HEK293 (cell line): ENCODE measurements at regions not wholly inside any gene's neighbourhood (a gene's known extent, or its start where the extent isn't known, plus 50 kb on each side); places are given as distances from the start of the nearest gene placed in this dataset.

Source experiments
- CTCF ChIA-PET: fragments of 350-600 bp; formaldehyde crosslinking; extraction: SDS; loops from one replicate; lab custom pipeline; 2021; ENCODE audit warnings: antibody characterized with exemption; lab: Yijun Ruan, JAX
- POLR2A ChIA-PET: fragments of 300-600 bp; formaldehyde crosslinking; extraction: SDS; loops from one replicate; lab custom pipeline; 2020; ENCODE audit warnings: antibody characterized with exemption, inconsistent platforms; lab: Yijun Ruan, JAX
- H3K27ac ChIP-seq: fragments of 200-500 bp; sonication (Bioruptor generic); 2 replicates; pipeline ENCODE4 v1.5.1; 2014; ENCODE audit warnings: low read depth, low read length, control low read depth, inconsistent platforms; ENCODE audit errors: extremely low read depth
- H3K36me3 ChIP-seq, 2 experiments: fragments of 200-500 bp in 1 of 2; sonication (Bioruptor generic) in 1 of 2; 1 replicate in 1 of 2; 2 replicates in 1 of 2; pipeline ENCODE4 v1.5.1; 2014 to 2017; ENCODE audit warnings: inconsistent platforms in 2 of 2, low read length in 2 of 2; ENCODE audit not compliant: control insufficient read depth in 2 of 2, insufficient read depth in 1 of 2
- H3K4me1 ChIP-seq: fragments of 200-500 bp; sonication (Bioruptor generic); 2 replicates; pipeline ENCODE4 v1.5.1; 2014; ENCODE audit warnings: mild to moderate bottlenecking, low read length, inconsistent platforms; ENCODE audit not compliant: control insufficient read depth, insufficient read depth
- H3K4me3 ChIP-seq: 2 replicates; pipeline ENCODE4 v1.5.1; 2011; ENCODE audit warnings: low read depth, mild to moderate bottlenecking, control low read depth, low read length, moderate library complexity
- H3K9me3 ChIP-seq: fragments of 200-500 bp; sonication (Bioruptor generic); 2 replicates; pipeline ENCODE4 v1.5.1; 2014; ENCODE audit warnings: low read depth, low read length, inconsistent platforms; ENCODE audit not compliant: control insufficient read depth, insufficient read depth
- BCL11B ChIP-seq: fragments of 450-650 bp; formaldehyde crosslinking; IDR thresholded peaks from 2 replicates; pipeline ENCODE4 v1.5.1; 2016; ENCODE audit warnings: low read depth, missing biosample characterization, missing genetic modification characterization
- OSR2 ChIP-seq: fragments of 450-650 bp; formaldehyde crosslinking; IDR thresholded peaks from 2 replicates; pipeline ENCODE4 v1.5.1; 2016; ENCODE audit warnings: missing biosample characterization, missing genetic modification characterization
- OVOL3 ChIP-seq: fragments of 450-650 bp; formaldehyde crosslinking; IDR thresholded peaks from 2 replicates; pipeline ENCODE4 v1.5.1; 2016; ENCODE audit warnings: missing biosample characterization, missing genetic modification characterization
- PRDM1 ChIP-seq: fragments of 450-650 bp; formaldehyde crosslinking; IDR thresholded peaks from 2 replicates; pipeline ENCODE4; 2016; ENCODE audit warnings: missing biosample characterization, missing genetic modification characterization
- PRDM4 ChIP-seq: fragments of 450-650 bp; formaldehyde crosslinking; IDR thresholded peaks from 2 replicates; pipeline ENCODE4 v1.5.1; 2017; ENCODE audit warnings: missing biosample characterization, missing genetic modification characterization
- SALL2 ChIP-seq: fragments of 450-650 bp; formaldehyde crosslinking; IDR thresholded peaks from 2 replicates; pipeline ENCODE4 v1.5.0; 2017; ENCODE audit warnings: missing biosample characterization, mild to moderate bottlenecking, missing genetic modification characterization, borderline replicate concordance
- SP7 ChIP-seq: fragments of 450-650 bp; formaldehyde crosslinking; IDR thresholded peaks from 2 replicates; pipeline ENCODE4 v1.5.1; 2016; ENCODE audit warnings: missing biosample characterization, missing genetic modification characterization
- YY2 ChIP-seq: fragments of 450-650 bp; formaldehyde crosslinking; IDR thresholded peaks from 2 replicates; pipeline ENCODE4 v1.5.1; 2016; ENCODE audit warnings: missing biosample characterization, missing genetic modification characterization
- ZBTB20 ChIP-seq: fragments of 450-650 bp; formaldehyde crosslinking; IDR thresholded peaks from 2 replicates; pipeline ENCODE4 v1.5.1; 2016; ENCODE audit warnings: missing biosample characterization, missing genetic modification characterization
- ZBTB6 ChIP-seq: fragments of 450-650 bp; formaldehyde crosslinking; IDR thresholded peaks from 2 replicates; pipeline ENCODE4 v1.5.1; 2017; ENCODE audit warnings: missing biosample characterization, missing genetic modification characterization
- ZNF202 ChIP-seq: fragments of 450-650 bp; formaldehyde crosslinking; IDR thresholded peaks from 2 replicates; pipeline ENCODE4 v1.5.1; 2016; ENCODE audit warnings: missing biosample characterization, missing genetic modification characterization, borderline replicate concordance
- ZNF239 ChIP-seq: fragments of 450-650 bp; formaldehyde crosslinking; IDR thresholded peaks from 2 replicates; pipeline ENCODE4 v1.5.1; 2016; ENCODE audit warnings: missing biosample characterization, missing genetic modification characterization
- ZNF280D ChIP-seq: fragments of 450-650 bp; formaldehyde crosslinking; IDR thresholded peaks from 2 replicates; pipeline ENCODE4 v1.5.1; 2016; ENCODE audit warnings: missing biosample characterization, missing genetic modification characterization
- ZNF560 ChIP-seq: fragments of 450-650 bp; formaldehyde crosslinking; IDR thresholded peaks from 2 replicates; pipeline ENCODE4 v1.5.1; 2017; ENCODE audit warnings: missing biosample characterization, missing genetic modification characterization, borderline replicate concordance
- ZNF585B ChIP-seq: fragments of 450-650 bp; formaldehyde crosslinking; IDR thresholded peaks from 2 replicates; pipeline ENCODE4 v1.5.1; 2016; ENCODE audit warnings: missing biosample characterization, missing genetic modification characterization
- ZNF610 ChIP-seq: fragments of 450-650 bp; formaldehyde crosslinking; IDR thresholded peaks from 2 replicates; pipeline ENCODE4 v1.5.1; 2016; ENCODE audit warnings: missing biosample characterization, missing genetic modification characterization, borderline replicate concordance
- ZNF621 ChIP-seq: fragments of 450-650 bp; formaldehyde crosslinking; IDR thresholded peaks from 2 replicates; pipeline ENCODE4 v1.5.1; 2017; ENCODE audit warnings: missing biosample characterization, missing genetic modification characterization
- ZNF626 ChIP-seq: fragments of 450-650 bp; sonication (Bioruptor Pico); formaldehyde crosslinking; IDR thresholded peaks from 2 replicates; pipeline ENCODE4 v1.5.1; 2018; ENCODE audit warnings: missing biosample characterization, missing genetic modification characterization, inconsistent platforms
- ZNF629 ChIP-seq: fragments of 450-650 bp; formaldehyde crosslinking; IDR thresholded peaks from 2 replicates; pipeline ENCODE4 v1.5.1; 2017; ENCODE audit warnings: missing biosample characterization, missing genetic modification characterization
- ZNF645 ChIP-seq: fragments of 450-650 bp; formaldehyde crosslinking; IDR thresholded peaks from 2 replicates; pipeline ENCODE4; 2016; ENCODE audit warnings: missing biosample characterization, missing genetic modification characterization
- ZNF670 ChIP-seq: fragments of 450-650 bp; formaldehyde crosslinking; IDR thresholded peaks from 2 replicates; pipeline ENCODE4 v1.5.1; 2016; ENCODE audit warnings: missing biosample characterization, missing genetic modification characterization, low read depth
- ZNF692 ChIP-seq: fragments of 450-650 bp; formaldehyde crosslinking; IDR thresholded peaks from 2 replicates; pipeline ENCODE4 v1.5.1; 2016; ENCODE audit warnings: missing biosample characterization, missing genetic modification characterization
- ZNF777 ChIP-seq: fragments of 450-650 bp; formaldehyde crosslinking; IDR thresholded peaks from 2 replicates; pipeline ENCODE4 v1.5.1; 2017; ENCODE audit warnings: missing biosample characterization, missing genetic modification characterization, borderline replicate concordance

- Histone ChIP-seq H3K9me3 (no peaks in the 10 kb centered on the region), H3K27ac (no peak overlapping the region), H3K36me3 (no peaks in the 10 kb centered on the region; a peak in 1 of 3 replicates), H3K4me3 (no peak overlapping the region)
- POLR2A ChIA-PET: no interaction called here
- no peak for TF ChIP-seq ZNF239 (tag by site-specific recombination)
- no peak for TF ChIP-seq PRDM4 (tag by site-specific recombination)
- TF ChIP-seq, all 188 proteins: peak for 0
- H3K4me1 ChIP-seq: no peaks in the 10 kb centered on the region
- CTCF ChIA-PET: no interaction called here
Measured at GRCh38 chr21:16492356-16492755, 762.6 kb downstream of the USP25 start.

- ChIA-PET CTCF (no interaction called here), POLR2A (no interaction called here)
- H3K4me1 ChIP-seq: no peaks in the 10 kb centered on the region
- no peaks in the 10 kb centered on the region; a peak in 1 of 3 replicates for H3K36me3 ChIP-seq
- no peak overlapping the region for H3K4me3 ChIP-seq
- H3K9me3 ChIP-seq: no peaks in the 10 kb centered on the region
- TF ChIP-seq OVOL3 (tag by site-specific recombination): no peak
- TF ChIP-seq ZBTB20 (tag by site-specific recombination): no peak
- TF ChIP-seq PRDM1 (tag by site-specific recombination): no peak
- no peak for TF ChIP-seq ZNF626
- TF ChIP-seq SP7 (tag by site-specific recombination): no peak
- TF ChIP-seq ZNF560: no peak
- TF ChIP-seq ZNF777 (tag by site-specific recombination): no peak
- TF ChIP-seq ZBTB6 (tag by site-specific recombination): no peak
- TF ChIP-seq YY2 (tag by site-specific recombination): no peak
- TF ChIP-seq BCL11B (tag by site-specific recombination): no peak
- no peak for TF ChIP-seq ZNF610 (tag by site-specific recombination)
- TF ChIP-seq, all 188 proteins: peak for 0
- no peak overlapping the region for H3K27ac ChIP-seq
Measured at GRCh38 chr21:16492892-16493291, 763.1 kb downstream of the USP25 start.

- Histone ChIP-seq H3K4me1 (no peaks in the 10 kb centered on the region), H3K27ac (no peak overlapping the region), H3K36me3 (no peaks in the 10 kb centered on the region), H3K4me3 (no peak overlapping the region), H3K9me3 (no peaks in the 10 kb centered on the region)
- no peak for TF ChIP-seq ZNF670
- no peak for TF ChIP-seq ZNF585B (tag by site-specific recombination)
- TF ChIP-seq OSR2: no peak
- TF ChIP-seq ZNF629 (tag by site-specific recombination): no peak
- TF ChIP-seq ZNF202: no peak
- TF ChIP-seq ZNF692: no peak
- no peak for TF ChIP-seq SALL2
- no peak for TF ChIP-seq ZNF280D (tag by site-specific recombination)
- no peak for TF ChIP-seq ZNF645 (tag by site-specific recombination)
- TF ChIP-seq ZNF621 (tag by site-specific recombination): no peak
- CTCF ChIA-PET: interaction anchor here (0.6 kb wide), 1 partner anchor 42 kb away, joined by 3 read pairs; no protein-coding TSS in a partner anchor
- POLR2A ChIA-PET: no interaction called here
Measured at GRCh38 chr21:16496609-16497008, 766.8 kb downstream of the USP25 start.
